ENCODE measurements at regions not wholly inside any gene's neighbourhood (a gene's known extent, or its start where the extent isn't known, plus 50 kb on each side); places are given as distances from the start of the nearest gene placed in this dataset.

GRCh38 chr14:96698960-96699539, 98.1 kb upstream of the VRK1 start:
- Histone ChIP-seq H2AFZ (ENCODE audit: low read depth, low read length) (no peak overlapping the region), H3K79me2 (ENCODE audit: control insufficient read depth, insufficient read depth, low read length) (no peaks in the 10 kb centered on the region), H3K36me3 (ENCODE audit: control insufficient read depth in 2 of 2, extremely low read depth in 1 of 2, insufficient read depth in 2 of 2, low read length in 2 of 2) (no peaks in the 10 kb centered on the region), H3K4me1 (ENCODE audit: control insufficient read depth, extremely low read depth, insufficient read depth, low read length) (no peaks in the 10 kb centered on the region), H3K9me1 (replicated peaks; ENCODE audit: control insufficient read depth, extremely low read depth, insufficient read depth, low read length) (no peaks in the 10 kb centered on the region), H3K4me3 (replicated peaks in 1 of 3; ENCODE audit: insufficient read depth in 1 of 3, low read depth in 1 of 3, low read length in 3 of 3) (no peak overlapping the region), H3K27me3 (ENCODE audit: control insufficient read depth in 2 of 2, insufficient read depth in 2 of 2, low read length in 2 of 2) (no peaks in the 10 kb centered on the region), H3K4me2 (ENCODE audit: insufficient read depth, low read length) (no peak overlapping the region), H3K9ac (replicated peaks; ENCODE audit: extremely low read depth, insufficient read depth, low read length) (no peak overlapping the region), H4K20me1 (replicated peaks; ENCODE audit: control insufficient read depth, extremely low read depth, insufficient read depth, low read length) (no peaks in the 10 kb centered on the region), H3K9me3 (replicated peaks; ENCODE audit: control insufficient read depth, insufficient read depth, low read length) (no peaks in the 10 kb centered on the region), H3K27ac (ENCODE audit: insufficient read depth, low read depth, low read length) (no peak overlapping the region)
- intact Hi-C loops (cut with micrococcal nuclease) (no loop called here), dilution Hi-C loops (cut with MboI; ENCODE audit: extremely low pct_ligation_motif_present, low sequenced_read_pairs) (no loop called here)
- CTCF ChIA-PET = no interaction called here
- FAIRE-seq = no peak
- BruUV-seq (replicated peaks) = no TSS peak
- DNase-seq (ENCODE audit: low read depth, low spot score) = no peak
- POLR2A ChIA-PET = no interaction called here
- no peak for TF ChIP-seq CTCF (IDR thresholded peaks at IDR 0.05; ENCODE audit: extremely low read depth in 1 of 2, insufficient read depth in 1 of 2, low read depth in 1 of 2, low read length in 2 of 2)
- TF ChIP-seq POLR2A (IDR thresholded peaks at IDR 0.05; ENCODE audit: low read depth, low read length) = no peak
- no peak for TF ChIP-seq MYC (IDR thresholded peaks at IDR 0.05; ENCODE audit: low read depth, low read length)
- no peak for TF ChIP-seq POLR2AphosphoS5 (IDR thresholded peaks at IDR 0.05; ENCODE audit: insufficient read depth, low read depth, low read length)
- no peak for TF ChIP-seq MAX (IDR thresholded peaks at IDR 0.05; ENCODE audit: insufficient read depth, insufficient read length)
- no peak for TF ChIP-seq EZH2 (IDR thresholded peaks at IDR 0.05; ENCODE audit: borderline replicate concordance, low read depth, low read length, severe bottlenecking)
- TF ChIP-seq JUN (IDR thresholded peaks at IDR 0.05; ENCODE audit: borderline replicate concordance, insufficient read depth, insufficient read length, low read depth) = no peak
- TF ChIP-seq GATA2 (IDR thresholded peaks at IDR 0.05; ENCODE audit: insufficient read depth, insufficient read length, low read depth, low read length) = no peak
- no peak for TF ChIP-seq FOS (IDR thresholded peaks at IDR 0.05; ENCODE audit: borderline replicate concordance, insufficient read depth, low read length)

Measured in endothelial cell of umbilical vein (primary cell).